Loucy (cell line): ENCODE measurements at regions not wholly inside any gene's neighbourhood (a gene's known extent, or its start where the extent isn't known, plus 50 kb on each side); places are given as distances from the start of the nearest gene placed in this dataset.

Experiments used
- H2AFZ ChIP-seq: fragments of 200-600 bp; sonication (generic); 2 replicates; pipeline ENCODE4 v1.6.0; 2016; ENCODE audit warnings: antibody characterized with exemption, mild to moderate bottlenecking, low read length, moderate library complexity
- H3F3A ChIP-seq: fragments of 200-600 bp; 2 replicates; pipeline ENCODE4 v1.6.0; 2016; ENCODE audit warnings: antibody characterized with exemption, low read depth, mild to moderate bottlenecking
- H3K27me3 ChIP-seq: fragments of 200-600 bp; sonication (generic); 2 replicates; pipeline ENCODE4 v1.6.1; 2014; ENCODE audit warnings: low read length, mild to moderate bottlenecking; ENCODE audit not compliant: insufficient read depth, poor library complexity, severe bottlenecking
- H3K36me3 ChIP-seq: fragments of 200-600 bp; sonication (generic); 2 replicates; pipeline ENCODE4 v1.6.1; 2016; ENCODE audit warnings: low read length; ENCODE audit not compliant: insufficient read depth
- H3K4me1 ChIP-seq: fragments of 200-600 bp; sonication (generic); 2 replicates; pipeline ENCODE4 v1.5.1; 2014; ENCODE audit warnings: low read length, mild to moderate bottlenecking; ENCODE audit not compliant: insufficient read depth, poor library complexity, severe bottlenecking
- H3K4me2 ChIP-seq: fragments of 200-600 bp; sonication (generic); 2 replicates; pipeline ENCODE4 v1.6.0; 2014; ENCODE audit warnings: antibody characterized with exemption, low read length, low read depth, mild to moderate bottlenecking; ENCODE audit not compliant: poor library complexity, severe bottlenecking
- H3K4me3 ChIP-seq: fragments of 200-600 bp; sonication (generic); 2 replicates; pipeline ENCODE4 v1.5.1; 2014; ENCODE audit warnings: low read length, mild to moderate bottlenecking, mixed read lengths; ENCODE audit not compliant: poor library complexity, severe bottlenecking
- H3K79me2 ChIP-seq: fragments of 200-600 bp; sonication (generic); 2 replicates; pipeline ENCODE4 v1.6.1; 2014; ENCODE audit warnings: low read length; ENCODE audit not compliant: insufficient read depth
- H3K9ac ChIP-seq: fragments of 200-600 bp; sonication (generic); 2 replicates; pipeline ENCODE4 v1.6.0; 2014; ENCODE audit warnings: mild to moderate bottlenecking, low read depth, low read length, moderate library complexity; ENCODE audit not compliant: poor library complexity, severe bottlenecking
- H3K9me2 ChIP-seq: fragments of 200-600 bp; sonication (generic); replicated peaks from 2 replicates; pipeline ENCODE4 v1.6.1; 2016; ENCODE audit warnings: low read depth, low read length, mixed read lengths
- H3K9me3 ChIP-seq: fragments of 200-600 bp; sonication (generic); 2 replicates; pipeline ENCODE4 v1.6.1; 2014; ENCODE audit warnings: mild to moderate bottlenecking, antibody characterized with exemption, low read length, low read depth; ENCODE audit not compliant: insufficient read depth
- H4K20me1 ChIP-seq: fragments of 200-600 bp; sonication (generic); 2 replicates; pipeline ENCODE4 v1.6.0; 2014; ENCODE audit warnings: antibody characterized with exemption, low read length, mild to moderate bottlenecking; ENCODE audit not compliant: insufficient read depth, poor library complexity, severe bottlenecking
- EZH2phosphoT487 ChIP-seq: fragments of 200-600 bp; IDR thresholded peaks from 2 replicates; pipeline ENCODE4 v1.6.1; 2018; ENCODE audit warnings: antibody characterized with exemption, mild to moderate bottlenecking, moderate library complexity, borderline replicate concordance
- TF ChIP-seq, protein P1 (sequence below): fragments of 200-600 bp; sonication (generic); conservative IDR thresholded peaks from 2 replicates; pipeline ENCODE4 v1.5.1; 2014; ENCODE audit warnings: mild to moderate bottlenecking, antibody characterized with exemption, low read length

DNA sequence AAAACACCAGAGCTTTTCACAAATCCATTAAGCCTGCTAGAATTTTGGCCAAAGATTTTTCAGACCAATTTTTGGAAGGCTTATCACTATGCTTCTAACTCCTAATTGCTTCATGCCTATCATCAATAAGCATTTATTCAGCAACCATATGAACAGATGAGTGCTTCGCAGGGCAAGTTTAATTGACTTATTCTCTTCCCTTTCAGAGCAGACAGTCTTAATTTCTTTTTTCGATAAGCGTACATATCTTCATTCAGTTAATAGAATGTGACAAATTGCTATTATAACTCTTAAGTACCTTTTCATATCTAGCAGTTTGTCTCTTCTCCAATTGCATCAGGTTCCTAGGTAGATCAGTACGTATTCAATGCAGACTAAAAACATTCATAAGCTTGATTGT, 298.4 kb upstream of the ANO5 start:
- no peak for TF ChIP-seq EZH2phosphoT487
- TF ChIP-seq, protein P1, sequence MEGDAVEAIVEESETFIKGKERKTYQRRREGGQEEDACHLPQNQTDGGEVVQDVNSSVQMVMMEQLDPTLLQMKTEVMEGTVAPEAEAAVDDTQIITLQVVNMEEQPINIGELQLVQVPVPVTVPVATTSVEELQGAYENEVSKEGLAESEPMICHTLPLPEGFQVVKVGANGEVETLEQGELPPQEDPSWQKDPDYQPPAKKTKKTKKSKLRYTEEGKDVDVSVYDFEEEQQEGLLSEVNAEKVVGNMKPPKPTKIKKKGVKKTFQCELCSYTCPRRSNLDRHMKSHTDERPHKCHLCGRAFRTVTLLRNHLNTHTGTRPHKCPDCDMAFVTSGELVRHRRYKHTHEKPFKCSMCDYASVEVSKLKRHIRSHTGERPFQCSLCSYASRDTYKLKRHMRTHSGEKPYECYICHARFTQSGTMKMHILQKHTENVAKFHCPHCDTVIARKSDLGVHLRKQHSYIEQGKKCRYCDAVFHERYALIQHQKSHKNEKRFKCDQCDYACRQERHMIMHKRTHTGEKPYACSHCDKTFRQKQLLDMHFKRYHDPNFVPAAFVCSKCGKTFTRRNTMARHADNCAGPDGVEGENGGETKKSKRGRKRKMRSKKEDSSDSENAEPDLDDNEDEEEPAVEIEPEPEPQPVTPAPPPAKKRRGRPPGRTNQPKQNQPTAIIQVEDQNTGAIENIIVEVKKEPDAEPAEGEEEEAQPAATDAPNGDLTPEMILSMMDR, result no peak
- H3K4me1 ChIP-seq, result no peaks in the 10 kb centered on the region

DNA sequence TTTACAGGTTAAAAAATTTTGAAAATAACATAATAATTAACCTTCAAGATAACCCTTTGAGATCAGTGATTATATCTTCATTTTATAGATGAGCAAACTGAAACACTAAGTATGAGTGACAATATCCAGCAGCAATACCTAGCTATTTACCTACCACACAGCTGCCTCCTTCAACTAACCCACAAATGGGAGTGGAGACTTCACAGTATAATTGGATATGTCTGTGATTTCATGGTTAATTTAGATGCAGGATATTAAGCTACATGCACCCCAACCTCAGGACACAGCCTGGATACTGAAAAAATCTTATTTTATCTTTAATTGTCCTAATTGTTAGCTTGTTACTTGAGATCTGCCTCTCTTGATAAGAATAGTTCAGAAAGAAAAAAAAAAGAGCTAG, 297.2 kb upstream of the ANO5 start:
- no peak for TF ChIP-seq EZH2phosphoT487
- TF ChIP-seq, protein P1, result no peak
- Histone ChIP-seq H3K4me2 (no peak overlapping the region), H3K9me2 (no peaks in the 10 kb centered on the region), H3K9ac (no peak overlapping the region), H4K20me1 (no peaks in the 10 kb centered on the region), H3K9me3 (no peaks in the 10 kb centered on the region), H3K79me2 (no peaks in the 10 kb centered on the region), H3K4me3 (no peak overlapping the region), H3K36me3 (no peaks in the 10 kb centered on the region), H3F3A (no peaks in the 10 kb centered on the region), H3K4me1 (no peaks in the 10 kb centered on the region), H2AFZ (no peak overlapping the region), H3K27me3 (no peaks in the 10 kb centered on the region)

More for the DNA sequence above, 298.4 kb upstream of the ANO5 start:
- no peaks in the 10 kb centered on the region for H3K36me3 ChIP-seq
- no peak overlapping the region for H3K4me2 ChIP-seq
- no peak overlapping the region for H2AFZ ChIP-seq
- H4K20me1 ChIP-seq, result no peaks in the 10 kb centered on the region
- H3K9me2 ChIP-seq, result no peaks in the 10 kb centered on the region
- H3K9me3 ChIP-seq, result no peaks in the 10 kb centered on the region
- no peaks in the 10 kb centered on the region for H3K79me2 ChIP-seq
- H3K27me3 ChIP-seq, result no peaks in the 10 kb centered on the region
- no peaks in the 10 kb centered on the region for H3F3A ChIP-seq
- H3K9ac ChIP-seq, result no peak overlapping the region
- H3K4me3 ChIP-seq, result no peak overlapping the region

DNA sequence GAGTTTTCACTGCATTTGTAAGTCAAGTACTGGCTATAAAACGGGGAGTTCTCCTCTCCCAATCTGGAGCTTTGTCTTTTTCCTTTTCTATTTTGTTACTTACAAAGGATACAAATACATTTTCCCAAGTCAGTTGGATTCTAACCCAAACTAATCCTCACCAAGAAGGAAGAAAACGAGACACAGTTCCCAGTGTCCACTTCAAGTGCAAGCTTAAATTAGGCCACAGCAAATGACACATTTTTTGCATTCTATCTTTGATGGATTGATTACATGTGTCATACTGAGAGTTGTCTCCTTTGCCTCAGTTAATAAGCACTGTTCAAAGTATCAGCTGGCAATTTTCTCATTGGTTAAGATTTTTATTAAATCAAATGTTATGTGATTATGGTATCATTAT, 296.7 kb upstream of the ANO5 start:
- H3K4me2 ChIP-seq, result no peak overlapping the region
- TF ChIP-seq, protein P1, result no peak
- no peak for TF ChIP-seq EZH2phosphoT487
- no peaks in the 10 kb centered on the region for H3K9me2 ChIP-seq
- H3K4me3 ChIP-seq, result no peak overlapping the region
- no peaks in the 10 kb centered on the region for H3K27me3 ChIP-seq
- H3F3A ChIP-seq, result no peaks in the 10 kb centered on the region
- no peaks in the 10 kb centered on the region for H3K79me2 ChIP-seq
- no peak overlapping the region for H3K9ac ChIP-seq
- no peaks in the 10 kb centered on the region for H3K4me1 ChIP-seq
- H2AFZ ChIP-seq, result no peak overlapping the region
- no peaks in the 10 kb centered on the region for H4K20me1 ChIP-seq
- no peaks in the 10 kb centered on the region for H3K36me3 ChIP-seq
- H3K9me3 ChIP-seq, result no peaks in the 10 kb centered on the region
